HCT116 (cell line): ENCODE measurements at regions not wholly inside any gene's neighbourhood (a gene's known extent, or its start where the extent isn't known, plus 50 kb on each side); places are given as distances from the start of the nearest gene placed in this dataset.

Experiments used
- CBX3 ChIP-seq: IDR thresholded peaks from 2 replicates; pipeline ENCODE4 v1.6.1; 2012; ENCODE audit warnings: low read depth
- EGR1 ChIP-seq: IDR thresholded peaks from 2 replicates; pipeline ENCODE4 v1.6.1; 2012; ENCODE audit warnings: low read depth
- EZH2 ChIP-seq: fragments of 200-600 bp; sonication (generic); IDR thresholded peaks from 2 replicates; pipeline ENCODE4 v1.6.1; 2017; ENCODE audit warnings: antibody characterized with exemption, mixed run types
- ZFX ChIP-seq: fragments of 450-650 bp; IDR thresholded peaks from 2 replicates; pipeline ENCODE4 v1.6.1; 2017
- TF ChIP-seq, protein P1 (sequence below), 3 experiments: fragments of 200-600 bp in 1 of 3; sonication (generic) in 1 of 3; IDR thresholded peaks in 2 of 3; conservative IDR thresholded peaks in 1 of 3; 2 replicates each; pipeline ENCODE4 v1.5.1; 2012 to 2017; ENCODE audit warnings: low read depth in 2 of 3, low read length in 2 of 3, antibody characterized with exemption in 1 of 3, borderline replicate concordance in 1 of 3, control low read depth in 1 of 3, mild to moderate bottlenecking in 1 of 3, mixed read lengths in 1 of 3, mixed run types in 1 of 3, moderate library complexity in 1 of 3; ENCODE audit not compliant: insufficient read depth in 1 of 3
- TF ChIP-seq, protein P2 (sequence below): IDR thresholded peaks from 2 replicates; pipeline ENCODE4 v1.6.1; 2012
- TF ChIP-seq, protein P3 (sequence below): IDR thresholded peaks from 2 replicates; pipeline ENCODE4 v1.6.1; 2012

DNA sequence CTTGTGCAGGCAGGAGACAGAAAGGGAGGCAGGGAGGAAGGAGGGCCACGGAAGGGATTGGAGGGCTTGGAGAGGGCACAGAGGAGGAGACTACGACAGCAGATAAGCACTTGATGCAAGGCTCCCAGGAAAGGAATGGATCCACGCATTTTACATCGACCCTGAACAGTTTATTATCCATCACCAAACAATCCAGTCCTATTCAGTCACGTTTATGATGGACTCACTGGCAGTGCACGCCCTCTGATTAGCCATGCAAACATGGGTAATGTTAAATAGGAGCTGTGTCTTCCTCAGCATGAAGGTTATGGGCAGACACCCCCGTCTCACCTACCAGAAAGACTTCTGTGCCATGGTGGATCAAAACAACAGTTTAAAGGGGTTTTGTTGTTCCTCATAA is 80.2 kb upstream of the SNRK start:
- TF ChIP-seq, protein P1, sequence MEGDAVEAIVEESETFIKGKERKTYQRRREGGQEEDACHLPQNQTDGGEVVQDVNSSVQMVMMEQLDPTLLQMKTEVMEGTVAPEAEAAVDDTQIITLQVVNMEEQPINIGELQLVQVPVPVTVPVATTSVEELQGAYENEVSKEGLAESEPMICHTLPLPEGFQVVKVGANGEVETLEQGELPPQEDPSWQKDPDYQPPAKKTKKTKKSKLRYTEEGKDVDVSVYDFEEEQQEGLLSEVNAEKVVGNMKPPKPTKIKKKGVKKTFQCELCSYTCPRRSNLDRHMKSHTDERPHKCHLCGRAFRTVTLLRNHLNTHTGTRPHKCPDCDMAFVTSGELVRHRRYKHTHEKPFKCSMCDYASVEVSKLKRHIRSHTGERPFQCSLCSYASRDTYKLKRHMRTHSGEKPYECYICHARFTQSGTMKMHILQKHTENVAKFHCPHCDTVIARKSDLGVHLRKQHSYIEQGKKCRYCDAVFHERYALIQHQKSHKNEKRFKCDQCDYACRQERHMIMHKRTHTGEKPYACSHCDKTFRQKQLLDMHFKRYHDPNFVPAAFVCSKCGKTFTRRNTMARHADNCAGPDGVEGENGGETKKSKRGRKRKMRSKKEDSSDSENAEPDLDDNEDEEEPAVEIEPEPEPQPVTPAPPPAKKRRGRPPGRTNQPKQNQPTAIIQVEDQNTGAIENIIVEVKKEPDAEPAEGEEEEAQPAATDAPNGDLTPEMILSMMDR (IDR thresholded peaks at IDR 0.05 in 2 of 3, conservative IDR thresholded peaks at IDR 0.05 in 1 of 3; ENCODE audit: borderline replicate concordance in 1 of 3, insufficient read depth in 1 of 3, low read depth in 2 of 3, low read length in 2 of 3): no peak
- TF ChIP-seq, protein P2, sequence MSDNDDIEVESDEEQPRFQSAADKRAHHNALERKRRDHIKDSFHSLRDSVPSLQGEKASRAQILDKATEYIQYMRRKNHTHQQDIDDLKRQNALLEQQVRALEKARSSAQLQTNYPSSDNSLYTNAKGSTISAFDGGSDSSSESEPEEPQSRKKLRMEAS: no peak
- TF ChIP-seq, protein P3, sequence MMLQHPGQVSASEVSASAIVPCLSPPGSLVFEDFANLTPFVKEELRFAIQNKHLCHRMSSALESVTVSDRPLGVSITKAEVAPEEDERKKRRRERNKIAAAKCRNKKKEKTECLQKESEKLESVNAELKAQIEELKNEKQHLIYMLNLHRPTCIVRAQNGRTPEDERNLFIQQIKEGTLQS: no peak
- TF ChIP-seq CBX3: no peak
- TF ChIP-seq ZFX: no peak
- no peak for TF ChIP-seq EGR1
- no peak for TF ChIP-seq EZH2
